ENCODE measurements at regions not wholly inside any gene's neighbourhood (a gene's known extent, or its start where the extent isn't known, plus 50 kb on each side); places are given as distances from the start of the nearest gene placed in this dataset.

DNA sequence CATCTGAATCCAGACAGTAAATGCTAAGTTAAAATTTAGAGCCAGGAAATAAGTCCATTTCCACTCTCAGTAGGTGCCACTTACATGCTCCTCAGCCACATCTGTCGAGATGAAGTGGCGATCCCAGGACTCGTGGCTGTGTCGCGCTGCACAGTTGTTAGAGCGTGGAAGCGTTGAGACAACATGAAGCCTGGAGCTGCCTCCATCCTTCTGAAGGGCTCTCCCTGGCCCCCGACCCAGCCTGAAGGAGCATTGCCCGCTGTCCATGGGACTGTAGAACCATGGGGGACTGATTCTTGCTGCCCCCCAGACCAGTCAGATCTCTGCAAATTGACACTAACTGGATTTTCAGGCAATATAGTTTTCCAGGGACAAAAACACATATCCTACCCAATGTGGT, 58.9 kb downstream of the IRX1 start:
- no peak for DNase-seq

DNA sequence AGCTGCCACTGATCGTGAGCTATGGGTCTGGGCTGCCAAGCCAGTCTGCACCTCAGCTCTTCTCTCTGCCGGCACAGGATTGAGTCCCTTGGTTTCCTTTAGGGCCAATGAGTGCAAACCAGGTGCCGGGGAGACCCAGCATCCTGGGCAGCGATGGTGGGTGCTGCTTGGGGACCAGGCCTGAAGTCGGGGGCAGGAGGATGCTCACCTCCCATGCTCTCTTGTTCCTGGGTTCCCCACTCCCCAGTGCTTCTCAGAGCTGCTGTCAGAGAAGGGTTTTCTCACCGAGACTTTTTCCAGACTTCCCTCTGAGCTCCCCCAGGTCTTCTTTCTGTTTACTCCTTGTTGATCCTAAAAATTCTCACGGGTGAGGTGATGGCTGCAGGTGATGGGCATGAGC, 61.2 kb downstream of the IRX1 start:
- DNase-seq = no peak

GRCh38 chr5:3657364-3658022, 61.9 kb downstream of the IRX1 start:
- DNase-seq = no peak

GRCh38 chr5:3658929-3659328, 63.3 kb downstream of the IRX1 start:
- no peak for DNase-seq

- DNase-seq = no peak
Measured at GRCh38 chr5:3659907-3660306, 64.3 kb downstream of the IRX1 start.

DNA sequence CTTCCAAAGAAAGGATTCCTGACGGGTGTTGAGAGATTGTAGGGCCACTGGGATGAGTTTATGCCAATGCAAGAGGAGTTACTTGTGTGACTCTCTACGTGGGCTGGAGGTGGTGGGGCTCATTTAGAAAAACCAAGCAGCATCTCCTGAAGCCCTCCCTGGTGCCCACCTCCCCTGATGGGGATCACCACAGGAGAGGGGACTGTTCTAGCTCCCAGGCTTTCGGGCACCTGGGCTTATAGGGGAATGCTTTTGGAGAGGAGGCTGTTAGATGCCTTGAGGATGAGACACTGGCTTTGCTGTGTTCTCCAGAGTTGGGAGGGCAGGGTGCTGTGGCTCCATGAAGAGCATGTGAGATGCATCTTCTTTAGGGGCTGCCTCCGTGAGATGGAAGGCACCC, 65.0 kb downstream of the IRX1 start:
- DNase-seq = no peak

GRCh38 chr5:3661755-3662296, 66.2 kb downstream of the IRX1 start:
- no peak for DNase-seq

DNA sequence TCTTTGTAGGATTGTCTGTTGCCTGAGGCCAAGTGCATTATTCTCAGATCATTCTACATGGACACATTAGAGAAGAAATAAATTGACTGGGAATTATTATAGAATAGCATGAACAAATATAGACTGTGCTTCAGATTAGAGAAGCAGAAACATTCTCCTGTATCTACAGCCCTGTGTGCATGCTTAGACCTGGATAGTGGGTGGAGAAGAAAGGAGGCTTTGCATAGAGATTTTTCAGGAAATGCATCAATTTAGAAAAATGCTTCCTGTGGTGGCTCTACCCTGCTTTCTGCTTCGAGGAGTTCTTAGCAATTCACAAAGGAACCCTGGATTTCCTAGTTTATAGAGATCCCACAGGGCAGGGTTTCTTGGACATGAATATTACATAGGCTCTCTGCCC, 66.7 kb downstream of the IRX1 start:
- no peak for DNase-seq

GRCh38 chr5:3671337-3671736, 75.7 kb downstream of the IRX1 start:
- DNase-seq = no peak

- DNase-seq = no peak
Measured at GRCh38 chr5:3678801-3679200, 83.2 kb downstream of the IRX1 start.

- DNase-seq = no peak
Measured at GRCh38 chr5:3680821-3681220, 85.2 kb downstream of the IRX1 start.

GRCh38 chr5:3684118-3684517, 88.5 kb downstream of the IRX1 start:
- DNase-seq = no peak

DNA sequence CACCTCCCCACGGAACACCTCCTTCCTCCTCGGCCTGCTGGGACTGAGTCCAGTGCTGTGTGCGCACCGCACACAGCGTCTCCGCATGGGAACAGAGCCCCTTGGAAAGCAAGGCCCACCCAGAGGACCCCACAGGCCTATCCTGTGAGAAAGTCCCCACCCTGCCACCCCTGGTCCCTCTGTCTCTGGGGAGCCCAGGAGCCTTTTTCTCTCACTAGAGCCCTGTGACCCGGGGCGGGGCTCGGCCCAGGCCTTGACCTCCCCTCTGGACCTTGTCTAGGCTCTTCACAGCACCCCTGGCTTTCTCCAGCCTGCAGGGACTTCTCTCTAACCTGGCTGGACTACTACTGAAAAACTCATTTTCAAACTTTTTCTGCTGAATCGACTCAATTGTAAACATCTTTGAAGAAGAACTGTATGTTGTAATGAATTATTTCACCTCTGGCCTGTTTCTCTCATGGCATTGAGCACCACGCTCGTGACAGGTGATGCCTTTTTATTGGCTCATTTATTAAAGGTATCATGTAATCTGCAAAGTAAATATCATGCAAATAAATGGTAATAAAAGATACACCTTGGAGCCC, 89.2 kb downstream of the IRX1 start:
- DNase-seq = no peak

GRCh38 chr5:3694819-3695218, 99.2 kb downstream of the IRX1 start:
- no peak for DNase-seq

DNA sequence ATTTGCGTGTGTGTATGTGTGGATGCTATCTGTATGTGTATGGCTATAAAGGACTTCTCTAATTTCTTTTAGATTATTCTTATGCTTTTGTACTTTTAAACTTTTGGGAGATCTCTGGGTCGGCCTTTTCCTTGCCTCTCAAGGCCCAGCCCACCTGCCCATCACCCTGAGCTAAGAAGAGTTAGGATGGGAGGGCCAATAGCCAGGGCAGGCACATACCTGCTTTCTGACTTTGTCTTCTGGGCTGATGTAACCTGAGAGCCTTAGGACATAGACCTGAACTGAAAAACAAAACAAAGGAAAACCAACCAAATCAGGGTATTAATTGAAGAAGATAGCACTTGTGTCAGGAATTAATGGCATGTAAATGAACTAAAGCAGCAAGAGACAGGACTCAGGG, 100.2 kb downstream of the IRX1 start:
- no peak for DNase-seq

DNA sequence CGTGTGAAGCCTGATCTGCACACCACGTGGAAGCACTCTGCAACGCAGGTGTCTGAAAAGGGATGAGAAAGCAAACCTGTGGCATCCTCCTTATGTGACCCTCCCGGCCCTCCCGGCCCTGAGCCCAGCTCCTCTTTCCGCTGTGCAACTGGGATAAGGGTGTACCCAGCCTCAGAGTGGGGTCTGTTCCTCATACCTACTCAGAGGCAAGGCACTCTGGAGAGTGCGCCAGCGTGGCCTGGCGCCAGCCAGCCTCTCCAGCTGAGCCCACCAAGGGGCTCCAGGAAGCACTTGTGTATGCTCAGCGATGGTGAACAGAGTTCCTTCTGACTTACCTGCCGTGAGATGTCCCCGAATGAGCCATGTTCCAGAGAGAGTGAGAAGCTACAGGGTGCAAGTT, 102.8 kb downstream of the IRX1 start:
- DNase-seq = no peak

DNA sequence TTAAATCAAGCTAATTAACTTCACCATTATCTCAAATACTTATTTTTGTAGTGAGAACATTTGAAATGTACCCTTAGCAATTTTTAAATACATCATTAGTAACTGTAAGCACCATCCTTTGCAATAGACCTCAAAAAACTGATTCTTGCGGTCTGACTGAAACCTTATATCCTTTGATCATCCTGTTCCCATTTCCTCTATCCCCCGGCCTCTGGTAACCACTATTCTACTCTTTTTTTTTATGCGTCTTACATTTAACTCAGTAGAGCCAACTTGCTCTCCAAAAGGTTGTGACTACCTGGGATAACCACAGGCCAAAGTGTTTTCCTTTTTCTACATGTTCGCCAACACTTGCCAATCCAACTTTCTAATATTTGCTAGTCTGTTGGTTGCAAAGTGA, 106.1 kb downstream of the IRX1 start:
- no peak for DNase-seq

DNA sequence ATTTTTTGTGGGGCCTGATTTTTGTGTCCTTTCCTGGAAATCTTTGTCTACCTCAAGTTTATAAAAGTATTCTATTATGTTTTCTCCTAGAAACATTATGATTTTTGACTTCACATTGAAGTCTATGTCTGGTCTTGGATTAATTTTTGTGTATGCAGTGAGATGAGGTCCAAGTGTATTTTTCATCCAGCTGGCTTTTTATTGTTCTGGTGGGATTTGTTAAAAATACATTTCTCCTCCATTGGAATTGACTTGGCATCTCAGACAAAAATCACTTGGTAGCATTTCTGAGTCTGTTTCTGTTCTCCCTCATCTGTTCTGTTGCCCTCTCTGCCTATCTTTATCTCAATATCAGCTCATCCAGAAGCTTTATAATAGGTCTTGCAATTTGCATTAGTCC, 109.0 kb downstream of the IRX1 start:
- no peak for DNase-seq

GRCh38 chr5:3709068-3709716, 113.6 kb downstream of the IRX1 start:
- DNase-seq = no peak

DNA sequence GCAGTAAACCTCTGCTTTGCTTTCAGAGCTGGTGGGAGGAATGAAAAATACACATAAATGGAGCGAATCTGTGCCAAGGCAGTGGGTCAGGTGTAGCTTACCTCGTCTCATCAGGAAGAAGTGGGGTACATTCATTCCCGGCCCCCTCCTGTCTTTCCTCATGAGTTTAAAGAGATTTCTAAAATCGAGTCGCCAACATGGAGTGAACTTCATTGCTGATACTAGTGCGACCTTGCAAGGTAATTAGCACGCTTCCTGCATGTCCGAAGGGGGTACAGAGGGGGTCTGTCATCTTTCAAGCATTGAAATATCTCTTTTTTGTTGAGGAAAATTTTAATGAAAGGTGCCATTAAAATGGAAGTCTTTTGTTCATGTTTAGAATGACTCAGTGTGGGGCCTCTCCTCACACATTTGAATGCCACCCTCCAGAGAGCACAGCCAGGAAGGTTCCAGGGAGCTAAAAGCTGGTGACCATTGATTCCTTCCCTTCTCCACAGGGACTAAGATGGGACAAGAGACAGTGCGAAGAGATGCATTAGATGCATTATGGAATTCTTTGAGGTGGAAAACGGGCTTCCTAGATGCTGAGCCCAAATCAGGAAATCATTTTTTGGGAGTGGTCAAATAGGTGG, 114.2 kb downstream of the IRX1 start:
- no peak for DNase-seq

DNA sequence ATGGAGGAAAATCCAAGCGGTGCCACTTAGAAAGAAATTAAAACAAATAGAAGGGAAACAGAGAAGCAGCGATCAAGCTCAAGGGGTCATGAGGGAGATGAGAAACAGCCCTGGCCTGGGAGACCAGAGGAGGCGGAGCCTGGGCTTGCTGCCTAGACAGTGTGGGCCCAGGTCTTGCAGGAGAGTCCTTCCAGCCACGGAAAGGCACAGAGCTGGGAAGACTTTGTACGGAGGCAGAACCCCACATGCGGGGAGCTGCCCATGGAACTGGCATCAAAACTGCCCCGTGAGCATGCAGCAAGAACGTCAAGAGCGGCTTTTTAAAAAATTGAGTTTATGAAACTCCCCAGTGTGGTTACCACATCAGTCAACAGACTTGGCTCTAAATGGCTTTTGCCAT, 119.4 kb downstream of the IRX1 start:
- DNase-seq = no peak

DNA sequence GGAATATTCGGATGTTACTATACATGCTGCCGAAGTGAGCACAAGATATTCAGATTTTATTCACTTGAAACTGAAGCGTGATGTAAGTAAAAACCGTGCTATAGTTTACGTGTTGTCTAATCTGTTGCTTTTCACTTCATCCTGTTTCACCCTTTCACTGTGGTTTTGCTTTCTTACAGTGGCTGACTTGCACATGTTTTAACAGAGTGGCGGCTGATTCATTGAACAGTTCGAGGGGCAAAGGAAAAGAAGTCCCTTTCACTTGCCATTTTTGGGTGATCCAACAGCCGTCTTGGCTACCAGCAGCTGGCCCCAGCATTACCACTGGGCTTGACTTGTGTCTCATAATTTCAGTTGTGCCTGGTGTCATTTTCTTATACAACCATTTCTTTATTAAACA, 134.0 kb downstream of the IRX1 start:
- no peak for DNase-seq

DNA sequence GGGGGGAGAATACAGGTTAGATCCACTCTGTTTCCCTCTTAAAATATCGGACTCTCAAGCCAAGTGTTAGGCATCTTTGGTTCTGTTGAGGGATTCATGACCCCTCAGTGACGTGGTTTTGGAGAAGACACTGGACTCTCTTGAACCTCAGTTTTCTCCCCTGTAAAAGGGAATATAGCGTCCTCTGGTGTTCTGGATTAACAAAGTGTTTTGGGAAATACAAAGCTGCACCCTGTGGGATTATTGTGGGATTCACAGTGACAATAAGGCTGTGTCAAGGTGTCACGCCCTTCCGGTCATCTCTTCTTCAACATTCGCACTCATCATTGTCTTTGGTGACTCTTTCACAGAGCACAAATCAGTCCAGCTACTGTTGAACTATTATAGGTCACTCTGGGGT, 139.0 kb downstream of the IRX1 start:
- DNase-seq = no peak

GRCh38 chr5:3736466-3736865, 140.8 kb downstream of the IRX1 start:
- DNase-seq = no peak
